K562 (cell line): ENCODE measurements at regions not wholly inside any gene's neighbourhood (a gene's known extent, or its start where the extent isn't known, plus 50 kb on each side); places are given as distances from the start of the nearest gene placed in this dataset.

Source experiments
- ATAC-seq: fragments of 200-7000 bp; cut with Tn5 transposase; 3 replicates; pipeline ENCODE4 v1.9.1; 2020; ENCODE audit warnings: moderate library complexity
- BruUV-seq: library from RNA; stranded (reverse); fragments of 400-500 nt; replicated peaks from 2 replicates; lab custom pipeline; 2021; lab: Mats Ljungman, UMichigan
- CTCF ChIA-PET: fragments of 300-600 bp; formaldehyde crosslinking; extraction: SDS; loops from one replicate; lab custom pipeline; 2021; ENCODE audit warnings: low intra/inter-chr PET ratio; lab: Yijun Ruan, JAX
- POLR2A ChIA-PET: fragments of 300-600, 350-650 bp; sonication (Branson Sonifier 250); formaldehyde crosslinking; extraction: SDS; loops from one replicate; lab custom pipeline; 2021; ENCODE audit warnings: antibody characterized with exemption, inconsistent platforms; lab: Yijun Ruan, JAX
- DNase-seq, 4 experiments: peaks; one replicate each; pipeline versions ENCODE4 v3.0.0 to v3.0.0-alpha.2; 2011 to 2018; ENCODE audit warnings: low spot score in 3 of 4, mixed read lengths in 3 of 4; ENCODE audit errors: extremely low read depth in 1 of 4
- FAIRE-seq: peaks from 2 replicates; lab custom pipeline; 2011; peaks lifted over from hg19 to GRCh38; lab: Jason Lieb, UNC
- H2AFZ ChIP-seq: 2 replicates; pipeline ENCODE4 v1.6.0; 2011; ENCODE audit warnings: low read depth, low read length, control low read depth, inconsistent platforms
- H3K27ac ChIP-seq: fragments of 200-600 bp; 3 replicates; pipeline ENCODE4 v1.8.0; 2011; ENCODE audit warnings: low read depth, mild to moderate bottlenecking, control low read depth, inconsistent platforms, low read length, moderate library complexity, mixed read lengths; ENCODE audit errors: extremely low read depth
- H3K27me3 ChIP-seq, 2 experiments: fragments of 300-600 bp in 1 of 2; 2 replicates in 1 of 2; 3 replicates in 1 of 2; pipeline versions ENCODE4 v1.6.0 to v1.8.0; 2011; ENCODE audit warnings: inconsistent platforms in 2 of 2, low read length in 2 of 2, mild to moderate bottlenecking in 1 of 2, mixed read lengths in 1 of 2, moderate library complexity in 1 of 2; ENCODE audit not compliant: control insufficient read depth in 2 of 2, insufficient read depth in 2 of 2
- H3K36me3 ChIP-seq: fragments of 300-600 bp; 3 replicates; pipeline ENCODE4 v1.8.0; 2011; ENCODE audit warnings: mild to moderate bottlenecking, low read length, inconsistent platforms; ENCODE audit not compliant: control insufficient read depth, insufficient read depth
- H3K4me1 ChIP-seq, 2 experiments: fragments of 200-600 bp in 1 of 2; replicated peaks in 1 of 2; 2 replicates in 1 of 2; 3 replicates in 1 of 2; pipeline versions ENCODE4 v1.5.1 to v1.8.0; 2011; ENCODE audit warnings: inconsistent platforms in 2 of 2, low read length in 2 of 2, mild to moderate bottlenecking in 1 of 2, mixed read lengths in 1 of 2, moderate library complexity in 1 of 2; ENCODE audit not compliant: control insufficient read depth in 2 of 2, insufficient read depth in 2 of 2
- H3K4me2 ChIP-seq: 2 replicates; pipeline ENCODE4 v1.6.1; 2011; ENCODE audit warnings: low read length, control low read depth, inconsistent platforms, mixed read lengths; ENCODE audit not compliant: insufficient read depth
- H3K4me3 ChIP-seq: fragments of 200-600 bp; sonication (generic), shearing (Covaris generic); 2 replicates; pipeline ENCODE4 v1.5.1; 2016; ENCODE audit warnings: control low read depth, inconsistent platforms
- H3K79me2 ChIP-seq: fragments of 200-600 bp; 3 replicates; pipeline ENCODE4 v1.8.0; 2011; ENCODE audit warnings: low read length, inconsistent platforms; ENCODE audit not compliant: control insufficient read depth, insufficient read depth
- H3K9ac ChIP-seq, 2 experiments: 2 replicates each; pipeline versions ENCODE4 v1.6.0 to v1.6.1; 2011; ENCODE audit warnings: low read depth in 2 of 2, low read length in 2 of 2, control low read depth in 1 of 2, inconsistent platforms in 1 of 2, mild to moderate bottlenecking in 1 of 2, mixed read lengths in 1 of 2; ENCODE audit not compliant: insufficient read depth in 1 of 2
- H3K9me1 ChIP-seq: one replicate; pipeline ENCODE4 v1.6.0; 2011; ENCODE audit warnings: inconsistent platforms, mild to moderate bottlenecking, low read length, moderate library complexity; ENCODE audit not compliant: control insufficient read depth, insufficient read depth
- H3K9me3 ChIP-seq: replicated peaks from 2 replicates; pipeline ENCODE4 v1.5.1; 2011; ENCODE audit warnings: low read depth, low read length, inconsistent platforms; ENCODE audit not compliant: control insufficient read depth, insufficient read depth
- H4K20me1 ChIP-seq: replicated peaks from 2 replicates; pipeline ENCODE4 v1.6.1; 2011; ENCODE audit warnings: low read length, inconsistent platforms, mixed read lengths; ENCODE audit not compliant: control insufficient read depth, insufficient read depth
- ERF ChIP-seq: fragments of 450-650 bp; formaldehyde crosslinking; IDR thresholded peaks from 2 replicates; pipeline ENCODE4 v1.4.0; 2020; ENCODE audit warnings: mild to moderate bottlenecking, mixed read lengths
- SAFB2 ChIP-seq: fragments of 200-400 bp; formaldehyde crosslinking; IDR thresholded peaks from 2 replicates; pipeline ENCODE4 v1.6.1; 2018; ENCODE audit warnings: borderline replicate concordance, low read length, low read depth, moderate library complexity; ENCODE audit not compliant: severe bottlenecking
- WGBS: fragments of 100-300 bp; shearing (Covaris generic); methylation state at CpG from one replicate; pipeline ENCODE4 v1.1.6; 2016; ENCODE audit warnings: low coverage, mixed read lengths; ENCODE audit not compliant: insufficient coverage; ENCODE audit errors: missing lambda C conversion rate; 5-methylcytosine and 5-hydroxymethylcytosine counted together
- in situ Hi-C: fragments of 300-500 bp; cut with MboI; formaldehyde crosslinking; loops from 4 replicates; pipeline ENCODE4 v1.15.0; 2018; ENCODE audit warnings: inconsistent platforms, mixed read lengths
- intact Hi-C: fragments of 100-400 bp; cut with micrococcal nuclease; formaldehyde crosslinking; loops from 2 replicates; pipeline ENCODE4 v1.14.2; 2022
- TF ChIP-seq, protein P1 (sequence below), 2 experiments: fragments of 450-650 bp; conservative IDR thresholded peaks; 2 replicates each; pipeline ENCODE4 v1.6.1; 2017; ENCODE audit warnings: mild to moderate bottlenecking in 2 of 2, moderate library complexity in 2 of 2
- TF ChIP-seq, protein P2 (sequence below), 3 experiments: IDR thresholded peaks in 2 of 3; conservative IDR thresholded peaks in 1 of 3; 2 replicates each; pipeline ENCODE4 v1.5.1; 2011 to 2012; ENCODE audit warnings: low read length in 3 of 3, mild to moderate bottlenecking in 3 of 3, control low read depth in 2 of 3, improper control_type of control experiment in 1 of 3, inconsistent platforms in 1 of 3, low read depth in 1 of 3, mixed read lengths in 1 of 3, moderate library complexity in 1 of 3; ENCODE audit not compliant: insufficient read depth in 2 of 3

DNA sequence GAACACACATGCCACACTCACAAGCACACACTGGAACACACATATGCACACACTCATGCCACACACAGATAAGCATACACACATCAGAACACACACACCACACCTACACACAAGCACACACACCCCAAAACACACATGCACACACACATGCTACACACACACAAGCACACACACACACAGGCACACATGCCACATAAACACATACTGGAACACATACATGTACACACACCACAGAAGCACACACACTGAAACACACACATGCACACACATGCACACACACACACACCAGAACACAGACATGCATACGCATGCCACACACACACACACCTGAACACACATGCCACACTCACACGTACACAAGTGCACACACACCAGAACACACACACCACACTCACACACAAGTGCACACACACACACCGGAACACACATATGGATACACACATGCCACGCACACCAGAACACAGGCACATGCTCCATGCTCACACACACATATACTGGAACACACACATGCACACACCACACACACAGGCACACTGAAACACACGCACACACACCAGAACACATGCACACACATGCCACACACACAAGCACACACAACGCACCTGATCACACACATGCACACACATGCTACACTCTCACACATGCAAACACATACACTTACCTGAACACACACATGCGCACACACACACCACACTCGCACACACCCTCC is 78.0 kb upstream of the IRX4 start:
- ChIA-PET POLR2A (no interaction called here), CTCF (no interaction called here)
- Histone ChIP-seq H3K79me2 (no peaks in the 10 kb centered on the region), H3K27me3 (peaks cover 8 to 70% of the 10 kb centered on the region in 2 experiments; a peak in 4 of 5 replicates), H2AFZ (no peak overlapping the region), H3K4me2 (no peak overlapping the region), H4K20me1 (no peaks in the 10 kb centered on the region), H3K9me3 (no peaks in the 10 kb centered on the region; the same call in 1 of the 2 replicates), H3K4me1 (no peaks in the 10 kb centered on the region; a peak in 2 of 5 replicates), H3K36me3 (no peaks in the 10 kb centered on the region), H3K9me1 (no peaks in the 10 kb centered on the region), H3K4me3 (no peak overlapping the region), H3K9ac (no peak overlapping the region), H3K27ac (no peak overlapping the region; the same call in 2 of the 3 replicates)
- intact Hi-C loops: no loop called here
- FAIRE-seq (peak; percentile 11), DNase-seq (no peak), ATAC-seq (no peak)
- 7% methylated on average over 8 of the region's 8 CpGs for WGBS
- TF ChIP-seq, protein P1, sequence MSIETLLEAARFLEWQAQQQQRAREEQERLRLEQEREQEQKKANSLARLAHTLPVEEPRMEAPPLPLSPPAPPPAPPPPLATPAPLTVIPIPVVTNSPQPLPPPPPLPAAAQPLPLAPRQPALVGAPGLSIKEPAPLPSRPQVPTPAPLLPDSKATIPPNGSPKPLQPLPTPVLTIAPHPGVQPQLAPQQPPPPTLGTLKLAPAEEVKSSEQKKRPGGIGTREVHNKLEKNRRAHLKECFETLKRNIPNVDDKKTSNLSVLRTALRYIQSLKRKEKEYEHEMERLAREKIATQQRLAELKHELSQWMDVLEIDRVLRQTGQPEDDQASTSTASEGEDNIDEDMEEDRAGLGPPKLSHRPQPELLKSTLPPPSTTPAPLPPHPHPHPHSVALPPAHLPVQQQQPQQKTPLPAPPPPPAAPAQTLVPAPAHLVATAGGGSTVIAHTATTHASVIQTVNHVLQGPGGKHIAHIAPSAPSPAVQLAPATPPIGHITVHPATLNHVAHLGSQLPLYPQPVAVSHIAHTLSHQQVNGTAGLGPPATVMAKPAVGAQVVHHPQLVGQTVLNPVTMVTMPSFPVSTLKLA (conservative IDR thresholded peaks at IDR 0.05): no peak
- TF ChIP-seq, protein P2, sequence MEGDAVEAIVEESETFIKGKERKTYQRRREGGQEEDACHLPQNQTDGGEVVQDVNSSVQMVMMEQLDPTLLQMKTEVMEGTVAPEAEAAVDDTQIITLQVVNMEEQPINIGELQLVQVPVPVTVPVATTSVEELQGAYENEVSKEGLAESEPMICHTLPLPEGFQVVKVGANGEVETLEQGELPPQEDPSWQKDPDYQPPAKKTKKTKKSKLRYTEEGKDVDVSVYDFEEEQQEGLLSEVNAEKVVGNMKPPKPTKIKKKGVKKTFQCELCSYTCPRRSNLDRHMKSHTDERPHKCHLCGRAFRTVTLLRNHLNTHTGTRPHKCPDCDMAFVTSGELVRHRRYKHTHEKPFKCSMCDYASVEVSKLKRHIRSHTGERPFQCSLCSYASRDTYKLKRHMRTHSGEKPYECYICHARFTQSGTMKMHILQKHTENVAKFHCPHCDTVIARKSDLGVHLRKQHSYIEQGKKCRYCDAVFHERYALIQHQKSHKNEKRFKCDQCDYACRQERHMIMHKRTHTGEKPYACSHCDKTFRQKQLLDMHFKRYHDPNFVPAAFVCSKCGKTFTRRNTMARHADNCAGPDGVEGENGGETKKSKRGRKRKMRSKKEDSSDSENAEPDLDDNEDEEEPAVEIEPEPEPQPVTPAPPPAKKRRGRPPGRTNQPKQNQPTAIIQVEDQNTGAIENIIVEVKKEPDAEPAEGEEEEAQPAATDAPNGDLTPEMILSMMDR (IDR thresholded peaks at IDR 0.05 in 2 of 3, conservative IDR thresholded peaks at IDR 0.05 in 1 of 3; ENCODE audit: insufficient read depth in 2 of 3, low read depth in 1 of 3, low read length in 3 of 3): no peak
- TF ChIP-seq SAFB2: no peak
- no peak for TF ChIP-seq ERF (CRISPR knock-in tag)
- TF ChIP-seq, all 486 proteins: peak for 0
- no TSS peak for BruUV-seq
- in situ Hi-C loops: no loop called here
